ELR (cell line): ENCODE measurements at regions not wholly inside any gene's neighbourhood (a gene's known extent, or its start where the extent isn't known, plus 50 kb on each side); places are given as distances from the start of the nearest gene placed in this dataset.

Experiments used
- DNase-seq: peaks from one replicate; pipeline ENCODE4 v3.0.0-alpha.2; 2015; ENCODE audit warnings: low read depth

DNA sequence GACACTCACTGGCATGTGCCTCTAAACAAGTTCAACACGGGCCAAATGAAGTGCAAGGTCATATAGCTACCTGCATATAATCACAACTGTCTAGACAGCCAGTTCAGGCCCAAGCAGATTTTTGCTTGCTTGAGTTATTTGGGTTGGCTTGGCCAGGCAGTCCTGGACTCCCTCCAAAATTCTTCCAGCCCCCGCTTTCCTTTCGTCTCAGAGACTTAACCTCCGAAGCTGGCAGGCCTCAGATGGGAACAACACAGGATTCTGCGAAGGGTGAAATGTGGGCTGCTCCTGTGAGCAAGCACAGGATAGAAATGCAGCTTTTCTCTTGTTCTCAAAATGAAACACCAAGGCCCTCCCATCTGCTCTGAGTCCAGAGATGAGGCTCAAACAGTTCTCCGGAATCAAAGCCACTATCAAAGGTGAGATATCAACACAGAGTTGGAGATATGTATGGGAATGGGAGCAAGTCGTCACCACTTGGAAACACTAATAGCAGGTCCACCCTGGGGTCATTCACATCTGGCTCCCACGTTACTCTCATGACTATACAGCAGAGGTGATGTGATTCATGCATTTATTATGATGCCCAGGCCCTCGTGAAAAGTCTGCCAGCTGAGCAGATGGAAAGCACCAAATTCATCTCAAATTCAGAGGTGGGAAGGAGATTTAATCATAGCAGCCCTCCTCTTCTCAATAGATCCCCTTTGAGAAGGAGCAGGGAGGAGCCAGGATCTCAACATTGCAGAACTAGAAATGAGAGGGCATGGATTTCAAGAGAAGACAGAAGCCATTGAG lies 389.8 kb downstream of the NUAK1 start:
- no peak for DNase-seq

DNA sequence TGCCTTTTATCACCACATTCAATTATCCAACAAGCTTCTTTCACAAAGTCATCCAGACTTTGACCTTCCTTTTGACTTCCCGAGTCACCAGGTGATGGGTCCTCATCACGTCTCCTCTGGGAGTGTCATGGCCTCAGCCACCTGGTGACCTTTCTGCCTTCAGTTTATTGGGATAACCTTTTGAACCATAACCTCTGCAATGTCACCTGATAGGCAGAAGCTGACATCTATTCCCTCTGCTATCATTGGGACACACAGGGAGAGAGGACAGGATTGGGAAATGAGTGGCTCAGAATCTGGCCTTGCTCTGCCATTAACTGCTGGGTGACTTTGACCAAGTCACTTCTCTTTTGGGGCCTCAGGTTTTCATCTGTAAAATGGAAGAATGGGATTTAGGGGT lies 388.7 kb downstream of the NUAK1 start:
- no peak for DNase-seq

DNA sequence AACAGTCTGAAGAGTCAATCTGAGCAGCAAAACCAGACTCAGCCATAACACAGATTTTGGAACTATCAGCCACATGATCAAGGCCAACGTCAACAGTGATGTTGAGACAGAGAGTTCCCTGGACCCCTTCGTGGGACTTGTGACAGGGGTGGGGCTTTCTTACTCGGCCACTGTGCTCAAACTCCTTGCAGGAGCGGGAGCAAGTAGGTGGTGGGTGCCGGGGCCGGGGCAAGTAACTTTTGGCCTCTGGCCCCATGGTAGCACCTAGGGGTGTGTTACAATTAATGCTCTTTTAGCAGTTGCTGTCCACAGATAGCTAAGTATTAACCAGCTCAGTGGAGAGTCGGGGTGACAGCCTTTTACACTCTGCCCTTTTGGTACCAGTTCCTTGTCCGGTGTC lies 384.4 kb downstream of the NUAK1 start:
- no peak for DNase-seq

DNA sequence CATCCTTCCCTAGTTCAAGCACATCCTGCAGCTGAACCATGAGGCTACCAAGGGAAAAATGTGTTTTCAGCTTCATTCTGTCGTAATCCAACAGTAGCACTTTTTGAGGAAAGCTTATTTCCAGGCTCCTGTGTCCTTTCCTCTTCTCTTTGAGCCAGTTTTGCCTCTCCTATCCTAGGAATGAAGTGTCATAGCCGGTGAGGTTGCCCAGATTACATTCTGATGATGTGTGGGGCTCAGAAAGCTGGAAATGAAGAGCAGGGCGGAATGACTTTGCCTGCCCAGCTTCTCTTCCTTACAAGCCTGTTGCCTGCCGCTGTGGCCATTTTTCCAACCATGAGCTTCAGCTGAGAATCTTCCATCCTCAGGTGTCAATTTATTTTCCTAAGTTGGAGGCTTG lies 381.8 kb downstream of the NUAK1 start:
- no peak for DNase-seq

DNA sequence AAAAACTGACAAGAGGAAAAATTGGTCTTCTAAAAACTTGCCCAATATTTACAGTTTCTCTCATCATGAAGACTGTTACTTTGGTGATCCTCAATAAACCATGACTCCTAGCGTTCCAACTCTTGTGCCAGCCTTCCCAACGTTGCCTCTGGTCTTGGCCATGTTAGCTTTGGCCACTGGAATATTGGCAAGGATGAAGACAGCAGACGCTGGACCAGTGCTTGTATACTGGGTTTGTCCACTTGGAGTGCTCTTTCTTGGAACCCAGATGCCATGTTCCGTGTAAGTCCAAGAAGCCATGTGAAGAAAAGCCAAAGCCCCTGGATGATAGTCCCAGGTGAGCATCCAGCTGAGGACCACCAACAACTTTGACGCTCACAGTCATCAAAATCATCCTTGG lies 379.6 kb downstream of the NUAK1 start:
- no peak for DNase-seq

DNA sequence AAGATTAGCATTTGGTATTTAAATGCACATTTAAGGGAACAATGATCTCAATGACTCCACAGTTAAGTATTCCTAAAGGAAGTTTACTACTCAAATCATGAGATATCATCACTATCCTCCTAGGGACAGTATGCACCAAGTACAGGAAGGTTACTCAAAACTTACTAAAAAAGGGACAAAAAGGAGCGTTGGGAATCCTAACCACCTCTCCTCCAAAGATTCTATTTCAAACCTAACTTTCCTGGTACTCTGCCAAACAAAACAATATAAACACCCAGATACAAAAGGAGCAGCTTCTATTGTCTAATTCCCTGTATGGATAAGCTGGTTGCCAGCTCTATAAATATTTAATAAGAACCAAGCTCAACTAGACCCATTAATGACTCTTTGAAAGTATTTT lies 377.7 kb downstream of the NUAK1 start:
- no peak for DNase-seq

DNA sequence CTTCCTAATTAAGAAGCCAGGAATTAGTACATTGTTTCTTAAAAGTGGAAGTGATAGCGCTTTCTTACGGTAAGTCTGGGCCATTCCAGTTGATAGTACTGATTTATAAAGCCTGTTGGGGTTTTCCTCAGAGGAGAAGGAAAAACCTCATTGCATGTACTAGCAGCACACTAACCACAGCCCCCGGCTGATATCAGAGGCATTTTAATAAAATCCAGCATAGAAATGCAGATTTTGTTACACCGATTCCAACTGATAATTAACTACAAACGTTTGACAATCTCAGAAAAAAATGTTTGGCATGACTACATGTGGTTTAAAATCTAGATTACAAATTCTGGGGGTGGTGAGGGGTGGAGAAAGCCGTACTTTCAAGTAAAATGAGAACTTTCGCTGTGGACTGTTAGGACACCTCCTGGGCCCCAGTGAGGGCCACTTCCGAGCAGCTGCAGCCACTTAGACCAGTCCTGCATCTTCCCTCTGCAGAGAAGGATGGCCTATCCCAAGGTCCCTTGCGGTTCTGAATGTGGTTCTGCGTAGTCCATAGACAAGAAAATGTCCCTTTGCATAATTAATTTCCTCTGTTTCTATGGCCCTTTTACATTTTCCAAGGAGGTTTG lies 374.4 kb downstream of the NUAK1 start:
- DNase-seq, result no peak

DNA sequence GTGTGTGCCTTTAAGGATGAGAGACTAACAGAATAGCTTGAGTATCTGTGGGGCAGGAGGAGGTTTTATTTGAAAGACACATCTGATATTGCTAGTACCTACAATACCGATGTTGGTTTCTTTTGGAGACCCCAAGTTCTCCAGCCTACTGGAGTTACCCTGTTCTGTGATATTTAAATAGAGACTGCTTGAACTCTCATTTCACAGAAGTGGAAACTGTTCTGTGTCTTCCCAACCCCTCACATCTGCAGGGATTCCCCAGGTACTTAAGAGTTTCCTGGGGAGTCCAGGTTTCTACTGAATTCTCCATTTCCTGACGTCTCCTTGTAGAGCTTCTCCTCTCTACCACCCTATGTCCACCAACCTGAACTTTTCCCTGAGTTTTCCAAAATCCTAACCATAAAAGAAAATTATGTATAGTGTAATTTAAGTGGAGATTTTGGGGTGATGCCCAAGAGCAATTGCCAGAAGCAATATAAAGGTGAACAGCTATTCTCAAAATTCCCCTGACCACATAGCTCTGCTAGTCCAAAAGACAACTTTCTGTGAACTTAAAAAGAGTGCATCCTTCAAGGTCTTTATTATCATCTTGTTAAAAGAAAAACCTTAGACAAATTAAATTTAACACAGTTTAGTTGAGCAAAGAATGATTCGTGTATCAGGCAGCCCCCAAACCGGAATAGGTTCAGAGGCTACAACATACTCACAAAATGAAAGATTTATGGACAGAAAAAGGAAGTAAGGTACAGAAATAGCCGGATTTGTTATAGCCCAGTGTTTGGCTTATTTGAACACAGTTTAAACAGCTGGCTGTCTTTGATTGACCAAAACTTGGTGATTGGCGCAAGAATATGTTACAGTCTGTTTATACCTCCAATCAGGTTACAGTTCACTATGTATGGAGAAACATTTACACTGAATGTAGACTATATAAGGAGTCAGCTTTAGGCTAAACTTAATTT lies 373.4 kb downstream of the NUAK1 start:
- DNase-seq, result no peak

DNA sequence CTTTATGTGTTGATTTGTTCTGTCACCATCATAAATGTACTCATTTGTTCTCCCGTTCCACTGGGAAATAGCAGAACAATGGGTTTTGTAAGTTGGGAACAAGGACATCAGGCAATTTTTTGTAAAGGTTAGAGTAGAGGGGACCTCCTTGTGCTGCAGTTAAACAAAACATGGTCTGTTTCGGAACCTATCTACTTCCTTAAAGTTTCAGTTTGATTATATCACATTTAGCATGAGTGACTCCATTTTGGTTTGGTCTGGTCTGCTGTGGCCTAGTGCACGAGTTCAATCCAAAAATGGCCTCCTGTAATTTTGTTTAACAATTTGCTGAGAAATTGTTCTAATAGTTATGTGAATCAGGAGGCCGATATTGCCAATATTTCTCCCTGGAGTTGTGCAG lies 372.7 kb downstream of the NUAK1 start:
- no peak for DNase-seq

DNA sequence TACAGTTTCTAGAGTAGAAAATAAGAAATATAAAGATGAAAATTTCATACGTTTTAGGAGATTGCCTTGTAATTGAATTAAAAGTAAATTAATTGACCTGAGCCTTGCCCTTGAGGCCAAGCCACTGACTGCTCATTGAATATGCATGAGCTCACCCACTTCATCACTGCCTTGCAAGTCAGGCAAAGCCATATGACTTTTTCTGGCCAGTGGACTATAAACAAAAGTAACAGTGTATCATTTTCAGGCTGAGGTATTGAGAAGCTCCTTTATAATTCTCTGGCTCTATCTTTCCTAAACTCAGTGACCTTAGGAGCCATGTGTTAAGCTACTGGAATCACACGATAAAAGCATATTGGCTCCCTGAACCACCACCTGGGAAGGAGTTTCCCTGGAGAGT lies 369.3 kb downstream of the NUAK1 start:
- DNase-seq, result no peak

DNA sequence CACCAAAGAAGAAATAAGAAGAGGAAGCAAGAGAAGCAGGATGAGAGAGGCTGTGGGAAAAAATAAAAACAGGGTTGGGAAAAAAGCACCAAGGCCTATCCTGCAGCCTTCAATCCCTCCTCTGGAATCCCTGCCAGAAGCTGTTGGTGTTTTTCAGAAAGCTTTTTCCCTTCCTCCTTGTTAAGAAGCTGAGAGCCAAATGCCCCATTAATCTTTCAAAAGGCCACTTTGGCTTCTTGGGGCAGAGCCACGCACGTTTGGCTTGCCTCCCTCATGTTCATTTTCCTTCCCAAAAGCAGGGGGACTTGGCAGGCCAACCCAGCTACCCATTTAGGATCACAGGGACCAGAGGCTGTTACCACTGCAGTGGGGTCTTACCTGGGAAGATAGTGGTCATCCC lies 365.3 kb downstream of the NUAK1 start:
- DNase-seq, result no peak

DNA sequence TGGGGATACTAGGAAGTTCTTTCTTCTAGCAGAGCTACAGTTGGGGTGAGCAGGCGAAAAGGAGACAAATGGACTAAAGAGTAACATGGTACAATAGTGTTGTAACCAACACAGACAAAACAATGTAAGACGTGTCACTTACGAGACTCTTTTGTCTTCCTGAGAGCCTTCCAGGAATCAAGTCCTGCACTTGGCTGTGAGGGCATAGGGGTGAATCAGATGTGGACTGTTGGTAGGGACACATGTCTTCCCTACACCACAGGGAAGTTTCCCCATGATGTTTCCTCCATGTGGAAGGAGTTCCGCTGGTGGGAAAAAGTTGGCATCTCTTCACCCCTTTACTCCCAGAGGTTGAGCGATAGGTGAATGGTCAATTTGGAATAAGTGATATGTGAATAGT lies 364.7 kb downstream of the NUAK1 start:
- DNase-seq, result no peak

DNA sequence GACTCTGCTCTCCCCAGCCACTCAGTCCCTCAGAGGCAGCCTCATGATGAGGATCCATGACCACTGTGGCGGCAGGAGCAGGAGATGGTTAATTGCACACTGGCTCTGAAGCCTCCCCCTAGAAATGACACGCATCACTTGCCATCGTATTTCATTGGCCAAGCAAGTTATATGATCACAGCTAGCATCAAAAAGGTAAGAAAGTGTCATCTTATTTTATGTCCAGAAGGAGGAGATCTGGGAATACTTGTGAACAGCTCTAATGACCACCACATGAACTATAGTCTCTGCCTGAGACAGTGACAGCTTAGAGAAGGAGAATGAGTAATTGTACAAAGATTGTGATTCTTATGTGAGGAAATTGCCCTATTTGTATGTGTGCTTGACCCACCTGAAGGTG lies 363.4 kb downstream of the NUAK1 start:
- peak; percentile 10 for DNase-seq

DNA sequence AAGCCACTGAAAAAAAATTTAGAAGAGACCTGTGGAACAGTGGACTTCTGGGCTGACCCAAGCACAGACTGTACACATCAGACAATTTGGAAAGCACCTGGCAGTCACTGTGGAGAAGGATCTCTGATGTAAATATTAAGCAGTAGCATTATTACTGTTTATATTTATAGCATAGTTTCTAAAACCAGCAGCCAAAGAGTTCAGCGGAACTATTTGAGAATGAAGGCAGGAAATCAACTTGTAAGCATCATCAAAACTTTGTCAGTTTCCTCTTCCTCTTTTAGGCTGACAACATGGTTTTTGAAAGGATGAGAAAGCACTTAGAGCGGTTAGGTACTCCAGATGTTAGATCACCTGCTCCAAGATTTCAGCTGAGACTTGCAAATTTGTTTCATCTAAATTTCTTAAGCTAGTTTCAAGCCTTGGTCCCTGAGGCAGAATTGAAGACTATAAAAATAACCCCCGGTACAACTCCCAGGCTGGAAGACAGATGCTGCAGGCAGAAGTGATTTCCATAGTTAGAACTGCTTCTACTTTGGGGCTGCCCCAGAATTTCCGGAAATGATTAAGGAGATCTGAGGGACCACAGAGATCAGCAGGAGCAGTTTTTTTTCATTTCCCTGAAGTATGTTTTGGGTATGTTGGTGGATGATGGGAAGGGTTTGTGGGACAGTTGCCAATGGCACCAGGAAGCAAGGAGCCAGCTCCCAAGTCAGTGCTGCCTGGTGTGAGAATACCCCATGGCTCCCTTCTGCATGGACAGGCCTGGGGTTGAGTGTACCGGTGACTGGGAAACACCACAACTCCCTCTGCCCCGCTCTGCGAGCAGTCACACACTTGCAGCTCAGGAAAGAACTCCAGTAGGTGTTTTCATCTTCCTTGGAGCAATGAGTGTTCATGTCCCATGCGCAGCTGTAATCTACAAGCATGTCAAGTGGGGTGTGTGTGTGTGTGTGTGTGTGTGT lies 354.5 kb downstream of the NUAK1 start:
- no peak for DNase-seq

DNA sequence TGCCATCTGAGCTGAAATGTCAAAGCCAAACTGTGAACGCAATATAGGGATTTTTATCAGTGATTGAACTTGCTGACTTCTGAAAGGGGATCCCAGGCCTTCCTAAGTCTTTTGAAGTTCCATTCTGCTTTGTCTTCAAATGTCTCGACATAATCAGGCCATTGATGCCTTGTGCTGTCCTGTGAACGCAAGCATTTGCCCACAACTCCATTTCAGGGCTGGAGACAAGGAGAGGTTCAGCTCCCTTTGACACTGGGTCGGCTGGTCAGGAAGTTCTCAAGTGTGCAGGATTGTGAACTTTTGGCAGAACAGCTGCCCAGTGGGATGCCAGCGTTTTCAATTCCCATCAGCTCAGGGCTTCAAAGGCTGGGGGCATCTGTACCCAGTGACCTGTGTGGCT lies 345.3 kb downstream of the NUAK1 start:
- DNase-seq, result no peak

DNA sequence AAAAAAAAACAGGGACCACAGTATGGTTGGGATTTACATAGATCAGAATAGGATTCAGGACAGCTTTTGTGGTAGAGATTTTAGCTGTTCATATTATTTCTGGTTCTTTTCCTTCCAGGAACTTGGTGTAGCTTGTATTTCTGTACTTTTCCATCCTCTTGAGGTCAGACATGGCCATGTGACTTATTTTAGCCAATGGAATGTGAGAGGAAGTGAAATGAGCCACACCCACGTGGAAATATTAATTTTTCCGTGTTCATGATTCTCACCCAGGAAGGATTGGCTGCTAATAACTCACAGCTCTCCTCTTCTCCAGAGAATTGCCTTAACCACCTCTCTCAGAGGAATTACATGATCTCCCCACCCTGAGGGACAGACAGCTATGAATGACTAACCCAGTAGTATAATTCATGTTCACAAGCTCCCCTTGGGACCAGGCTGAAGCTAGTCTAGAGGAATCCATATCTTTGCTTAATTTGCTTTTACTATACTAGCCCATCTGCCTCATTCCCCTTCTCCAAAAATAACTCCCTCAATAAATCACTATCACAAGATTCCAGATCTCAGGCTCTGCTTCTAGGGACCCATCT lies 340.4 kb downstream of the NUAK1 start:
- DNase-seq, result no peak

DNA sequence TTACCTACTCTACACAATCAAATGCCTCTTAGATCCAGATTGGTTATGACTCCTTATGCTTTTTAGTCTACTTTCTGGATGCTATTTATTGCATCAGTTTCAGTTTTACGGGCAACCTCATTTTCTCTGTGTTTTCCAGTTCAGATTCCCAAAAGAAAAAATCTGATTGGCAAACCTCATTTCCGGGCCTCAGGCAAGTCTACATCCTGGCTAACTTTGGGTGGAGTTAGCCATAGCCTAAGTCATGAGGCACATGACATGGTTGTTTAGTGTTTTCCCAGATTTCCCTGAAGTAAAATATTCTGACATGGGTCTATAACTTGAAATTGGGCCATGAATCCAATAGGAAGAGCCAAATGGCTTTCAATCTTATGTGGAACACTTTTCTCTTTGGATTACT lies 339.7 kb downstream of the NUAK1 start:
- peak; percentile 12 for DNase-seq

DNA sequence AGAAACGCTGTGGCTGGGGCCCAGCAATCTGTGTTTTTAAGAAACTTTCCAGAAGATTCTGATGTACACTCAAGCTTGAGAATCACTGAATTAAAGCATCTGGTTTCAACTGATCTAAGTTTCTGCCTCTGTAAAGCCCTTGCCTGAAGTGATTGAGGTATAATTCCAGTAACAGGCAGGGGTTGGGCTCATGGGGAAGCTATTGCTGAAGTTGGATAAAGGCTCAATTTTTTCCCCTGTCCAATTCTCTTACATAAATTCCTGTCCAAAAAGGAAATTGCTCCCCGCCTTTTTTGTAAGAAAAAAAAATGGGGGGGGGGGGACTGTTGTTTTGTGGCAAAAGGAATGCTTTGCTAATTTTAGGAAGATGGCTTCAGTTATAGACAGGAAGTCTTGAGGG lies 337.4 kb downstream of the NUAK1 start:
- DNase-seq, result no peak

DNA sequence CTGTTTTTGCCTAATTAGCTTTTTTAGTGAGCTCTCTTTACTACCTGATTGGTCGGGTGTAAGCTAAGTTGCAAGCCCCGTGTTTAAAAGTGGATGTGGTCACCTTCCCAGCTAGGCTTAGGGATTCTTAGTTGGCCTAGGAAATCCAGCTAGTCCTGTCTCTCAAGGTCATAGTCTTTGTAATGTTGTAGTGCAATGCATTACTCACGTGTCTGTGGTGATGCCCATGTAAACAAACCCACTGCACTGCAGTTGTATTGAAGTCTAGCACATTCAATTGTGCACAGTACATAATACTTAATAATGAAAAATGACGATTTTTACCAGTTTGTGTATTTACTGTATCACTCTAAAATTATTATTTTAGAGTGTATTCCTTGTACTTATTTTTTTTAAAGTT lies 335.5 kb downstream of the NUAK1 start:
- DNase-seq, result peak; percentile 26

DNA sequence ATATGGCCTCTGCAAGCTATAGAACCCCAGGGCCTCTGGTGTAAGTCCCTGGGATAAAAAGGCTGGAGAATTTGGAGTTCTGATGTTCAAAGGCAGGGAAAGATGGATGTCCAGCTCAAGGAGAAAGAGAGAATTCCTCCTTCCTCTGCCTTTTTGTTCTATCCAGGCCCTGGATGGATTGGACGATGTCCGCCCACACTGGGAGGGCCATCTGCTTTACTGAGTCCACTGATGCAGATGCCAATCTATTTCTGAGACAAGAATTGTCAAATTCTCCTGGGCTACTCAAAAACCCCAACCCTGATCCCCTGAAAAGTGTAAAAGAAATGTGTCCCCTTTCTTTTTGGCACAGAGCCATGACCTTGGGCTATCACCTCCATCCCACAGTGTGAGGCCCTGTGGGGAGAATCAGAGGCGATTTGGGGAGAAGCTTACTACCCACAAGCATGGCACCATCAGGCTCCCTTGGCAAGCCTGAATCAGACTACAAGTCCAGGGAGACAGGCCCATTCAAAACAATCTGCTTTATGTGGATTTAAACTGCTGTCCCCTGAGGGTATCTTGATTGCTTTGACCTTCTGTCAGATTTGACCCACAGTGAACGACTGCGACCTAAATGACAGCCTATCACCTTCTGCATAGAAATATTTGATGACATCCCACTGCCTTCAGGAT lies 334.0 kb downstream of the NUAK1 start:
- DNase-seq, result no peak
